ENCODE measurements at regions not wholly inside any gene's neighbourhood (a gene's known extent, or its start where the extent isn't known, plus 50 kb on each side); places are given as distances from the start of the nearest gene placed in this dataset.
A peak's percentile ranks its signal among the peaks of the same experiment; 100 is the strongest.

DNA sequence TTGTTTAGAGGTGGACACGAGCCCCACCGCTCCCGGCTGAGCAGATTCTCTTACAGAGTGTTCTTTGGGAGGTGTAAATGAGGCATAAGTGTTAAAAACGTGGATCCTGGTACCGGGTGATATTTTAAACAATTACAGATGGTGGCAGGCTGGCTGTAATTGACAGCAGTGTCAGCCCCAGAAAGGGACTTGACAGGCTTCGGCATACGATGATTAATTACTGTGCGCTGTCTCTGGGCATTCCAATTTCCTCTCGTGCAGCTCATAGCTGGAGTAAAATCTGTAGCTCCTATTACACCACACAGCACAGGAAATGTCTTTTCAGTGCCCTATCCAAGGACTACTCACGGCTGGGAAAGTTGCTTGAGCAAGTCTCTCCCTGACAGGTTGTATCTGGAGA, 305.4 kb upstream of the IRX2 start:
- Mint-ChIP-seq H3K36me3 (ENCODE audit: low read depth) (peaks cover 7% of the 10 kb centered on the region), H3K27me3 (ENCODE audit: low read depth) (no peaks in the 10 kb centered on the region), H3K4me1 (peaks cover 36% of the 10 kb centered on the region), H3K27ac (ENCODE audit: unreplicated experiment) (no peak overlapping the region), H3K4me3 (peak overlapping the region; percentile 31), H3K9me3 (peaks cover 2% of the 10 kb centered on the region)
- no peak for DNase-seq (ENCODE audit: low read depth, low spot score)
- TF ChIP-seq, protein P1, sequence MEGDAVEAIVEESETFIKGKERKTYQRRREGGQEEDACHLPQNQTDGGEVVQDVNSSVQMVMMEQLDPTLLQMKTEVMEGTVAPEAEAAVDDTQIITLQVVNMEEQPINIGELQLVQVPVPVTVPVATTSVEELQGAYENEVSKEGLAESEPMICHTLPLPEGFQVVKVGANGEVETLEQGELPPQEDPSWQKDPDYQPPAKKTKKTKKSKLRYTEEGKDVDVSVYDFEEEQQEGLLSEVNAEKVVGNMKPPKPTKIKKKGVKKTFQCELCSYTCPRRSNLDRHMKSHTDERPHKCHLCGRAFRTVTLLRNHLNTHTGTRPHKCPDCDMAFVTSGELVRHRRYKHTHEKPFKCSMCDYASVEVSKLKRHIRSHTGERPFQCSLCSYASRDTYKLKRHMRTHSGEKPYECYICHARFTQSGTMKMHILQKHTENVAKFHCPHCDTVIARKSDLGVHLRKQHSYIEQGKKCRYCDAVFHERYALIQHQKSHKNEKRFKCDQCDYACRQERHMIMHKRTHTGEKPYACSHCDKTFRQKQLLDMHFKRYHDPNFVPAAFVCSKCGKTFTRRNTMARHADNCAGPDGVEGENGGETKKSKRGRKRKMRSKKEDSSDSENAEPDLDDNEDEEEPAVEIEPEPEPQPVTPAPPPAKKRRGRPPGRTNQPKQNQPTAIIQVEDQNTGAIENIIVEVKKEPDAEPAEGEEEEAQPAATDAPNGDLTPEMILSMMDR (conservative IDR thresholded peaks at IDR 0.05), result no peak

DNA sequence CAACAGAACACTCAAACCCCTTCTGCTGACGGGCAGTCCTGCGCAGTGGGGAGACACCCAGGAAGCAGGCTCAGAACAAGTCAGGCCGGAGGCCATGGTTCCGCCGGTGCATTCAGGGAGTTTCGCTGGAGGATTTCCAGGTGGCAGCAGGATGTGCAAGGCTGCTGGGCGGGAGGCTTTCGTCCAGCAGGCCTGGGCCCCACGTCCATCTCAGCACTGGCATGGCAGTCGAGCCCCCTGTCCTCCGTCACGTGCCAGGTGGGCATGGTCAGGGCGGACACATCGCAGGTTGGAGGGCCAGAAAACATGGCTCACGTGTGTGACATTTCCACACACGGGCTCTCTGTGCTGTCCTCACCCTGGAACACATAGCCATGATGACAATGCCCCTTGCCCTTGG, 299.9 kb upstream of the IRX2 start:
- no peaks in the 10 kb centered on the region for H3K27me3 Mint-ChIP-seq (ENCODE audit: low read depth)
- no peaks in the 10 kb centered on the region for H3K36me3 Mint-ChIP-seq (ENCODE audit: low read depth)
- no peak for DNase-seq (ENCODE audit: low read depth, low spot score)
- TF ChIP-seq, protein P1 (conservative IDR thresholded peaks at IDR 0.05), result no peak
- peaks cover 4% of the 10 kb centered on the region for H3K9me3 Mint-ChIP-seq
- no peak overlapping the region for H3K4me3 Mint-ChIP-seq
- peaks cover 8% of the 10 kb centered on the region for H3K4me1 Mint-ChIP-seq
- H3K27ac Mint-ChIP-seq (ENCODE audit: unreplicated experiment), result no peak overlapping the region

DNA sequence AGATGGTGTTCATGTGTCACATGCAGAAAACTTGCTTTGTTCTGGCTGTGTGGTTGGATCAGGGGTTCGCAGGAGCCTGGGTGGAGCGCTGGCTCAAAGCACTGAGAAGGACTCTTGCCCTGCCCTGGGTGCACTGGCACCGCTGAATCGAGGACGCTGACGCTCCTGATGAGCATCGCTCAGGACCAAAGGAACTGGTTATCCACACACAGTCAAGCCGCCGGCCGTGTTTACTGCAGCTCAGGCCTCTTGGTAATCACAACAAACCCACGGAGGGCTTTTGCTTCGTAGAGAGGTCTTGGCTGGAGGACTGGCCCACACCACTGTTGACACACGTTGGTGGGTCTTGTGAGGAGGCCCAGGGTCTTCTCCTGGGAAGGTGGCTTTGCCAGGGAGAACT, 299.4 kb upstream of the IRX2 start:
- TF ChIP-seq, protein P1 (conservative IDR thresholded peaks at IDR 0.05), result no peak
- no peaks in the 10 kb centered on the region for H3K27me3 Mint-ChIP-seq (ENCODE audit: low read depth)
- H3K36me3 Mint-ChIP-seq (ENCODE audit: low read depth), result no peaks in the 10 kb centered on the region
- peaks cover 4% of the 10 kb centered on the region for H3K4me1 Mint-ChIP-seq
- peaks cover 4% of the 10 kb centered on the region for H3K9me3 Mint-ChIP-seq
- H3K4me3 Mint-ChIP-seq, result no peak overlapping the region
- no peak for DNase-seq (ENCODE audit: low read depth, low spot score)
- H3K27ac Mint-ChIP-seq (ENCODE audit: unreplicated experiment), result no peak overlapping the region

DNA sequence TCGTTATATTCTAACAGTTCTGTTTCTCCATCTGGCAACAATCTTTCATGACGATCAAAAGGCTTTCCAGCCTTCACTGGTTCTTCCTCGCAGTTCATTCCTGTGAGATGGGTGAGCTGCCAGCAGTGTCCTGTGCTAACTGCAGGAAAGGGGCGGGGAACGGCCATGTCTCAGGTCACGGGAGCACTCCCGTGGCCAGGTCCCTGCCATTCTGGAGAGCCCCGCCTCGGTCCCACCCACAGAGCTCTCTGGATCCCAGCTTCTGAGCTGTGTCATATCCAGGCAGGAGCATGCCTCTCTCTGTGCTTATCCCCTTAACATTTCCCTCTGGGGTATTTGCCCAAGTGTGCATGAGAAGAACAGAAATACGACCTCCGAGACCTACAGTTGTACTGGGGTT, 297.8 kb upstream of the IRX2 start:
- no peaks in the 10 kb centered on the region for H3K27me3 Mint-ChIP-seq (ENCODE audit: low read depth)
- peaks cover 4% of the 10 kb centered on the region for H3K9me3 Mint-ChIP-seq
- H3K36me3 Mint-ChIP-seq (ENCODE audit: low read depth), result no peaks in the 10 kb centered on the region
- DNase-seq (ENCODE audit: low read depth, low spot score), result no peak
- TF ChIP-seq, protein P1 (conservative IDR thresholded peaks at IDR 0.05), result no peak
- no peak overlapping the region for H3K4me3 Mint-ChIP-seq
- H3K27ac Mint-ChIP-seq (ENCODE audit: unreplicated experiment), result peak overlapping the region; percentile 46
- no peaks in the 10 kb centered on the region for H3K4me1 Mint-ChIP-seq

DNA sequence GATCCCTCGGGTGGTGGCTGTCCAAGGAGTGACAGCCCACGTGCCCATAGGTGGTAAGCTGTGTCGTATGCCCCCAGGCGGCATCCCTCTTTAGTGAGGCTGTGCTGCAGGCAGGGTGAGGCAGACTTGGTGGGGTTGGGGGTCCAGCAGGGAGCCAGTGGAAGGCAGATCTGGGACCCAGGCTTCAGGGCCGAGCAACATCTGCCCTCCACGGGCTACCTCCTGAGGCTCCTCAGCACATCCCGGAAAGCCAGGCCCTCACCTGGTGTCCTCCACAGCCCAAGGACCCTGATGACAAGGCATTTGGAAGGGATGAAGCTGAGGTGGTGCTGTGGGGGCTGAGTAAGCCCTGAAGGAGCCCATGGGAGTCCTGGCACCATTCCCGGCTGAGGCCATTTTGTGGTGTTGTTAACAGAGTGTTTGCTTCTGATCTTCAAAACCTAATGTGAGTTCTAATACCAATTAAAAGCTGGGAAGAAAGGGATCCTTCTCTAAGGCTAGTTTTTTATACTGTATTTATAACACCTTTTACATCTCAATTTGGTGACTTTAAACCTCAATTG, 295.8 kb upstream of the IRX2 start:
- TF ChIP-seq, protein P1 (conservative IDR thresholded peaks at IDR 0.05), result no peak
- no peaks in the 10 kb centered on the region for H3K4me1 Mint-ChIP-seq
- H3K36me3 Mint-ChIP-seq (ENCODE audit: low read depth), result no peaks in the 10 kb centered on the region
- H3K27ac Mint-ChIP-seq (ENCODE audit: unreplicated experiment), result peak overlapping the region; percentile 30
- peaks cover 8% of the 10 kb centered on the region for H3K9me3 Mint-ChIP-seq
- no peaks in the 10 kb centered on the region for H3K27me3 Mint-ChIP-seq (ENCODE audit: low read depth)
- H3K4me3 Mint-ChIP-seq, result no peak overlapping the region
- DNase-seq (ENCODE audit: low read depth, low spot score), result no peak
